Gastrocnemius medialis (tissue), 4 donors: ENCODE measurements at regions not wholly inside any gene's neighbourhood (a gene's known extent, or its start where the extent isn't known, plus 50 kb on each side); places are given as distances from the start of the nearest gene placed in this dataset.
A peak's percentile ranks its signal among the peaks of the same experiment; 100 is the strongest.

Experiments
- ATAC-seq, 2 donors: fragments of 150-250 bp; one replicate each; pipeline ENCODE4 v1.9.1; 2016
- DNase-seq, 2 donors: peaks; one replicate each; pipeline ENCODE4 v3.0.0-alpha.2; 2019
- H3K27ac ChIP-seq, 4 donors: fragments of 200-600 bp; sonication (generic); 1 replicate in 1 of 4; 2 replicates in 3 of 4; pipeline ENCODE4 v1.5.1; 2016 to 2018; ENCODE audit warnings: mild to moderate bottlenecking in 2 of 4, moderate library complexity in 1 of 4
- H3K27me3 ChIP-seq, 3 donors: fragments of 200-600 bp; sonication (generic) in 2 of 3; 1 replicate in 1 of 3; 2 replicates in 2 of 3; pipeline versions ENCODE4 v1.5.1 to v1.6.0; 2016 to 2019; ENCODE audit warnings: mild to moderate bottlenecking in 1 of 3, moderate library complexity in 1 of 3
- H3K36me3 ChIP-seq, 2 donors: fragments of 200-600 bp; sonication (generic) in 1 of 2; one replicate each; pipeline ENCODE4 v1.5.1; 2017 to 2018
- H3K4me1 ChIP-seq, 2 donors: fragments of 200-600 bp; sonication (generic) in 1 of 2; one replicate each; pipeline ENCODE4 v1.5.1; 2016 to 2017; ENCODE audit warnings: mild to moderate bottlenecking in 2 of 2
- H3K4me3 ChIP-seq, 4 donors: fragments of 200-600 bp; sonication (generic) in 3 of 4; 1 replicate in 1 of 4; 2 replicates in 3 of 4; pipeline ENCODE4 v1.5.1; 2016 to 2019; ENCODE audit warnings: mild to moderate bottlenecking in 2 of 4
- H3K9me3 ChIP-seq, 3 donors: fragments of 200-600 bp; sonication (generic) in 2 of 3; 1 replicate in 1 of 3; 2 replicates in 2 of 3; pipeline ENCODE4 v1.5.1; 2016 to 2019
- POLR2A ChIP-seq, 2 donors: fragments of 450-650 bp; IDR thresholded peaks; one replicate each; pipeline ENCODE4 v1.6.1; 2017; ENCODE audit warnings: antibody characterized with exemption in 2 of 2, mild to moderate bottlenecking in 2 of 2, moderate library complexity in 2 of 2
- in situ Hi-C, 4 donors: fragments of 200-750 bp; cut with MboI; loops; one replicate each; pipeline versions ENCODE4 v1.15.0 to v1.8.0; 2017; ENCODE audit warnings: low sequenced_read_pairs in 4 of 4
- intact Hi-C: fragments of 100-400 bp; cut with DNase I; formaldehyde crosslinking; loops from one replicate; pipeline ENCODE4 v1.15.1; 2023; ENCODE audit warnings: low total_unique reads
- TF ChIP-seq, protein P1 (sequence below), 5 experiments: fragments of 450-650 bp in 3 of 5; fragments of 200-600 bp in 2 of 5; sonication (generic) in 2 of 5; IDR thresholded peaks in 4 of 5; conservative IDR thresholded peaks in 1 of 5; 1 replicate in 4 of 5; 2 replicates in 1 of 5; pipeline ENCODE4 v1.5.1; 2016 to 2019; ENCODE audit warnings: antibody characterized with exemption in 5 of 5, mild to moderate bottlenecking in 3 of 5, moderate library complexity in 3 of 5

DNA sequence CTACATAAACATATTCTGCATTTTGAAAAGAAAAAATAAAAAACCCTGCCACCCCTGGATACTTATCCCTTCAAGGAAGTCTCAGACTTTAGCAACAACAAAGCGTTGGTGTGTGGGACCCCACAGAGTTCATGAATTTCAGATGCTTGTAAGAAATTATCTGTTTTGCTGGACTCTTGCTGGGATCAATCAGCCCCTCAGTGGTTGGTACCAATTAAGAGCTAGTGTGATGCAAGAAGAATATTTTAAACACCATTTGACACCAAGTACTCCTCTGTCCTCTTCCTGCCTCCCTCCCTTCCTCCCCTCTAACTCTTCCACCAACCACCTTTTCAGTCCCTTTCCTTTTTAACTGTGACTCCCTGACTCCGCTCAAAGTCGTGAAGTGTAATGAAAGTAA, 51.5 kb downstream of the SST start:
- DNase-seq (no peak), ATAC-seq (no peak)
- Histone ChIP-seq H3K4me3 (no peak overlapping the region), H3K9me3 (no peaks in the 10 kb centered on the region), H3K4me1 (no peaks in the 10 kb centered on the region), H3K36me3 (no peaks in the 10 kb centered on the region), H3K27ac (no peak overlapping the region), H3K27me3 (no peaks in the 10 kb centered on the region)
- in situ Hi-C loops (loop anchor here in 3 of 4 donors (5.0 to 10.0 kb wide), 2 partner anchors 94 to 96 kb away; no protein-coding TSS in a partner anchor), intact Hi-C loops (no loop called here)
- TF ChIP-seq POLR2A (IDR thresholded peaks at IDR 0.05) = no peak
- TF ChIP-seq, protein P1, sequence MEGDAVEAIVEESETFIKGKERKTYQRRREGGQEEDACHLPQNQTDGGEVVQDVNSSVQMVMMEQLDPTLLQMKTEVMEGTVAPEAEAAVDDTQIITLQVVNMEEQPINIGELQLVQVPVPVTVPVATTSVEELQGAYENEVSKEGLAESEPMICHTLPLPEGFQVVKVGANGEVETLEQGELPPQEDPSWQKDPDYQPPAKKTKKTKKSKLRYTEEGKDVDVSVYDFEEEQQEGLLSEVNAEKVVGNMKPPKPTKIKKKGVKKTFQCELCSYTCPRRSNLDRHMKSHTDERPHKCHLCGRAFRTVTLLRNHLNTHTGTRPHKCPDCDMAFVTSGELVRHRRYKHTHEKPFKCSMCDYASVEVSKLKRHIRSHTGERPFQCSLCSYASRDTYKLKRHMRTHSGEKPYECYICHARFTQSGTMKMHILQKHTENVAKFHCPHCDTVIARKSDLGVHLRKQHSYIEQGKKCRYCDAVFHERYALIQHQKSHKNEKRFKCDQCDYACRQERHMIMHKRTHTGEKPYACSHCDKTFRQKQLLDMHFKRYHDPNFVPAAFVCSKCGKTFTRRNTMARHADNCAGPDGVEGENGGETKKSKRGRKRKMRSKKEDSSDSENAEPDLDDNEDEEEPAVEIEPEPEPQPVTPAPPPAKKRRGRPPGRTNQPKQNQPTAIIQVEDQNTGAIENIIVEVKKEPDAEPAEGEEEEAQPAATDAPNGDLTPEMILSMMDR (IDR thresholded peaks at IDR 0.05 in 4 of 5, conservative IDR thresholded peaks at IDR 0.05 in 1 of 5) = no peak

GRCh38 chr3:187617213-187617612, 53.0 kb downstream of the SST start:
- H3K27ac ChIP-seq = no peak overlapping the region
- in situ Hi-C loops = loop anchor here in 3 of 4 donors (5.0 to 10.0 kb wide), 2 partner anchors 95 to 98 kb away; no protein-coding TSS in a partner anchor
- no peaks in the 10 kb centered on the region for H3K27me3 ChIP-seq
- no peaks in the 10 kb centered on the region for H3K4me1 ChIP-seq
- ATAC-seq (no peak), DNase-seq (no peak)
- TF ChIP-seq, protein P1 (IDR thresholded peaks at IDR 0.05 in 4 of 5, conservative IDR thresholded peaks at IDR 0.05 in 1 of 5) = no peak
- no peak for TF ChIP-seq POLR2A (IDR thresholded peaks at IDR 0.05)
- H3K36me3 ChIP-seq = no peaks in the 10 kb centered on the region
- no peak overlapping the region for H3K4me3 ChIP-seq
- intact Hi-C loops = no loop called here
- H3K9me3 ChIP-seq = no peaks in the 10 kb centered on the region

GRCh38 chr3:187616307-187616972, 53.8 kb downstream of the SST start:
- Histone ChIP-seq H3K9me3 (no peaks in the 10 kb centered on the region), H3K4me3 (no peak overlapping the region), H3K27me3 (no peaks in the 10 kb centered on the region), H3K36me3 (no peaks in the 10 kb centered on the region), H3K27ac (no peak overlapping the region), H3K4me1 (no peaks in the 10 kb centered on the region)
- intact Hi-C loops (loop anchor here (1.0 kb wide), 2 partner anchors 98 to 297 kb away; no protein-coding TSS in a partner anchor), in situ Hi-C loops (loop anchor here in 3 of 4 donors (5.0 to 10.0 kb wide), 2 partner anchors 96 to 98 kb away; no protein-coding TSS in a partner anchor)
- TF ChIP-seq POLR2A (IDR thresholded peaks at IDR 0.05) = no peak
- TF ChIP-seq, protein P1 (IDR thresholded peaks at IDR 0.05 in 4 of 5, conservative IDR thresholded peaks at IDR 0.05 in 1 of 5) = peak; percentile 37 to 78 (median 70)
- DNase-seq (peak in 1 of 2 donors; percentile 26), ATAC-seq (peak; percentile 50 to 56)

- no peak overlapping the region for H3K27ac ChIP-seq
- DNase-seq (no peak), ATAC-seq (no peak)
- no peak overlapping the region for H3K4me3 ChIP-seq
- no peaks in the 10 kb centered on the region for H3K27me3 ChIP-seq
- no peaks in the 10 kb centered on the region for H3K9me3 ChIP-seq
- no peaks in the 10 kb centered on the region for H3K4me1 ChIP-seq
- no peaks in the 10 kb centered on the region for H3K36me3 ChIP-seq
- TF ChIP-seq, protein P1 (IDR thresholded peaks at IDR 0.05 in 4 of 5, conservative IDR thresholded peaks at IDR 0.05 in 1 of 5) = no peak
- TF ChIP-seq POLR2A (IDR thresholded peaks at IDR 0.05) = no peak
- in situ Hi-C loops = loop anchor here in 3 of 4 donors (5.0 to 10.0 kb wide), 2 partner anchors 97 to 99 kb away; no protein-coding TSS in a partner anchor
- intact Hi-C loops = loop anchor here (1.0 kb wide), 2 partner anchors 99 to 296 kb away; no protein-coding TSS in a partner anchor
These were observed 54.6 kb downstream of the SST start for GRCh38 chr3:187615630-187616029.
